Testis (tissue), 2 donors: ENCODE measurements at regions not wholly inside any gene's neighbourhood (a gene's known extent, or its start where the extent isn't known, plus 50 kb on each side); places are given as distances from the start of the nearest gene placed in this dataset.

Source experiments
- CTCF ChIP-seq, 3 experiments: fragments of 450-650 bp in 2 of 3; fragments of 200-600 bp in 1 of 3; sonication (generic) in 1 of 3; IDR thresholded peaks; one replicate each; pipeline ENCODE4 v1.5.1; 2016 to 2019; ENCODE audit warnings: antibody characterized with exemption in 3 of 3, mild to moderate bottlenecking in 2 of 3, moderate library complexity in 1 of 3
- POLR2A ChIP-seq: fragments of 450-650 bp; IDR thresholded peaks from one replicate; pipeline ENCODE4 v1.6.1; 2017; ENCODE audit warnings: antibody characterized with exemption, mild to moderate bottlenecking, moderate library complexity

- TF ChIP-seq CTCF (IDR thresholded peaks at IDR 0.05) (no peak), POLR2A (no peak)
Measured at GRCh38 chr17:71114911-71115668, 945.8 kb downstream of the KCNJ2 start.
